BLaER1 treated with 17β-estradiol and CSF1 and Interleukin-3, amounts not matched to agents 10 nM and 100 nM (cell line): ENCODE measurements at regions not wholly inside any gene's neighbourhood (a gene's known extent, or its start where the extent isn't known, plus 50 kb on each side); places are given as distances from the start of the nearest gene placed in this dataset.

ENCODE experiments used
- H3K27ac ChIP-seq, 11 experiments: shearing (Covaris generic); formaldehyde crosslinking; 2 replicates each; pipeline ENCODE4 v1.8.1; 2022
- H3K27me3 ChIP-seq, 11 experiments: shearing (Covaris generic); formaldehyde crosslinking; 2 replicates each; pipeline ENCODE4 v1.8.1; 2022
- H3K36me3 ChIP-seq, 11 experiments: shearing (Covaris generic); formaldehyde crosslinking; 2 replicates each; pipeline ENCODE4 v1.8.1; 2022
- H3K4me1 ChIP-seq, 10 experiments: shearing (Covaris generic); formaldehyde crosslinking; 2 replicates each; pipeline ENCODE4 v1.8.1; 2022
- H3K4me2 ChIP-seq, 11 experiments: shearing (Covaris generic); formaldehyde crosslinking; 2 replicates each; pipeline ENCODE4 v1.8.1; 2022
- H3K4me3 ChIP-seq, 10 experiments: shearing (Covaris generic); formaldehyde crosslinking; 2 replicates each; pipeline ENCODE4 v1.8.1; 2022
- H3K9ac ChIP-seq, 11 experiments: shearing (Covaris generic); formaldehyde crosslinking; 2 replicates each; pipeline ENCODE4 v1.8.1; 2022
- H3K9me3 ChIP-seq, 11 experiments: shearing (Covaris generic); formaldehyde crosslinking; replicated peaks in 1 of 11; 2 replicates each; pipeline ENCODE4 v1.8.1; 2022
- H4K20me1 ChIP-seq, 11 experiments: shearing (Covaris generic); formaldehyde crosslinking; 2 replicates each; pipeline ENCODE4 v1.8.1; 2022
- Cebpa-rat ChIP-seq, 11 experiments: shearing (Covaris generic); IDR thresholded peaks; 2 replicates each; pipeline ENCODE4 v1.8.1; 2022

DNA sequence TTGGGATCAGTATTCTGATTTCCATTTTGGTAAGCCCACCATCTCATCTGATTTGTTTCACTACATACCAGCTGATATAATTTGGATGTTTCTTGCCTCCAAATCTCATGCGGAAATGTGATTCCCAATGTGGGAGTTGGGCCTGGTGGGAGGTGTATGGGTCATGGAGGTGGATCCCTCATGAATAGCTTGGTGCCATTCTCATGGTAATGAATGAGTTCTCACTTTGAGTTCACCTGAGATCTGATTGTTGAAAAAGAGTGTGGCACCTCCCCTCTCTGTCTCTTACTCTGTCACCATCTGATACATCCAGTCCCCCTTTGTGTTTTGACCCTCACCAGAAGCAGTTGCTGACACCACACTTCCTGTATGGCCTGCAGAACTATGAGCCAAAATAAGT is 347.3 kb downstream of the ARL4A start:
- H4K20me1 ChIP-seq = no peaks in the 10 kb centered on the region
- H3K9me3 ChIP-seq = no peaks in the 10 kb centered on the region
- TF ChIP-seq Cebpa-rat (IDR thresholded peaks at IDR 0.05) = no peak
- no peak overlapping the region for H3K27ac ChIP-seq
- no peaks in the 10 kb centered on the region for H3K36me3 ChIP-seq
- no peaks in the 10 kb centered on the region for H3K4me1 ChIP-seq
- no peak overlapping the region for H3K9ac ChIP-seq
- H3K27me3 ChIP-seq = no peaks in the 10 kb centered on the region
- H3K4me3 ChIP-seq = no peak overlapping the region
- no peak overlapping the region for H3K4me2 ChIP-seq

GRCh38 chr7:13035233-13035632 is 347.8 kb downstream of the ARL4A start:
- no peak for TF ChIP-seq Cebpa-rat (IDR thresholded peaks at IDR 0.05)
- H3K9me3 ChIP-seq = no peaks in the 10 kb centered on the region
- no peak overlapping the region for H3K4me3 ChIP-seq
- no peaks in the 10 kb centered on the region for H3K36me3 ChIP-seq
- no peak overlapping the region for H3K9ac ChIP-seq
- no peak overlapping the region for H3K27ac ChIP-seq
- H4K20me1 ChIP-seq = no peaks in the 10 kb centered on the region
- no peaks in the 10 kb centered on the region for H3K27me3 ChIP-seq
- H3K4me2 ChIP-seq = 0 out of 22 replicates have a peak overlapping the region, but pooled peaks of 1 of the 11 experiments have one; percentile 14
- no peaks in the 10 kb centered on the region for H3K4me1 ChIP-seq

DNA sequence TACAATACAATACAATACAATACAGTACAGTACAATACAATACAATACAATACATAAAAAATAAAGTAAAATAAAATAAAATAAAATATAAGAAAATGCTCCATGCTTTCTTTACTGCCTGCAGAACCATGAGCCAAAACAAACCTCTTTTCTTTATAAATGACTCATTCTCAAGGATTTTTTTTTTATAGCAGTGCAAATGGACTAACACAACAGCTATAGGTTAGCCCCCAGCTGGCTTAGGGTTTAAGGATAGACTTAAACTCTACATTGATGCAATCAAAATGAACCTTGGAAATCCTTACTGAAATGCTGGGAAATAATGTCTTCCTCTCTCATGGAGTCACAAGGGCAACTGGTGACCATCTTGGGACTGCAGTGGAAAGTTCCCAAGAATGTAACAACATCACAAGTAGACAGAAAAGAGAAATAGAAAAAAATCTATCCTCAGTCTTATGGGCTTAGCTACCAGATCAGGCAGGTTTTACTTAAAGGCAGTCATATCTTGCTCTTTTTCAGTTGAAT is 348.9 kb downstream of the ARL4A start:
- no peak overlapping the region for H3K4me2 ChIP-seq
- no peak overlapping the region for H3K4me3 ChIP-seq
- H3K27ac ChIP-seq = no peak overlapping the region
- no peaks in the 10 kb centered on the region for H3K27me3 ChIP-seq
- H4K20me1 ChIP-seq = no peaks in the 10 kb centered on the region
- H3K4me1 ChIP-seq = no peaks in the 10 kb centered on the region
- H3K9me3 ChIP-seq = no peaks in the 10 kb centered on the region
- TF ChIP-seq Cebpa-rat (IDR thresholded peaks at IDR 0.05) = no peak
- no peaks in the 10 kb centered on the region for H3K36me3 ChIP-seq
- no peak overlapping the region for H3K9ac ChIP-seq

GRCh38 chr7:13037216-13037615 is 349.8 kb downstream of the ARL4A start:
- no peaks in the 10 kb centered on the region for H3K36me3 ChIP-seq
- H3K4me3 ChIP-seq = no peak overlapping the region
- no peaks in the 10 kb centered on the region for H3K4me1 ChIP-seq
- TF ChIP-seq Cebpa-rat (IDR thresholded peaks at IDR 0.05) = no peak
- no peak overlapping the region for H3K9ac ChIP-seq
- H3K27ac ChIP-seq = no peak overlapping the region
- H3K4me2 ChIP-seq = no peak overlapping the region
- H3K27me3 ChIP-seq = no peaks in the 10 kb centered on the region
- no peaks in the 10 kb centered on the region for H4K20me1 ChIP-seq
- no peaks in the 10 kb centered on the region for H3K9me3 ChIP-seq

- Histone ChIP-seq H3K27ac (no peak overlapping the region), H3K36me3 (no peaks in the 10 kb centered on the region), H3K4me2 (no peak overlapping the region), H3K27me3 (no peaks in the 10 kb centered on the region), H3K9me3 (no peaks in the 10 kb centered on the region), H3K4me3 (no peak overlapping the region), H3K9ac (no peak overlapping the region), H4K20me1 (no peaks in the 10 kb centered on the region), H3K4me1 (no peaks in the 10 kb centered on the region)
- no peak for TF ChIP-seq Cebpa-rat (IDR thresholded peaks at IDR 0.05)
These were observed 354.0 kb downstream of the ARL4A start for GRCh38 chr7:13041368-13041988.

DNA sequence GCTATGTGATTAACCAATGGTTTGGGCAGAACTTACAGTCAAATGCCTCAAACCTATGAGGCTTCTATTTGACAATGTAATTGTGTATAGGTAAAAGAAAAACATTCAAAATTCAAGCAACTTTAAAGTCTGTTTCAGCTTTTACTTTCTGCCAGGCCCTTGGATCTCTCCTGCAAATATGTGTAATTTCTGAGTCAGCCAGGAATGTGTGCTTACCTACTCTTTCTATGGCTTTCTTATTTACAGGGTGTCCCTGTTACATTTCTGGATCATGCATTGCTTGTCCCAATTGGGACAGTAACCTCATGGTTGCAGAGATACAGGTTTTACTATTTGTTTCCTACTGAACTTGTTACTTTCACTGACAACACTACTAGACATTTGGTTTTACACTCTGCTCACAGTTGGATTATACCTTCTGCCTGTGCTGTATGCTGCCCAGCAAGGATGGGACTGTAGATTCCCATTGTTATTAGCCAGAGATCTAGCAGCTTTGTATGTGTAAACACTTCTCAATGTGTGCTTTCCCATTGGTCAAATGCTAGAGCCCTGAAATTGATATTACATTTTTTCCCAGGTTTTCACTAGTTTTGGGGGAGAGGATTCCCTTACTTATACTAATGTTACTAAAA is 355.3 kb downstream of the ARL4A start:
- TF ChIP-seq Cebpa-rat (IDR thresholded peaks at IDR 0.05) = no peak
- no peak overlapping the region for H3K27ac ChIP-seq
- no peaks in the 10 kb centered on the region for H3K27me3 ChIP-seq
- no peak overlapping the region for H3K9ac ChIP-seq
- no peaks in the 10 kb centered on the region for H3K9me3 ChIP-seq
- H3K4me3 ChIP-seq = no peak overlapping the region
- H3K36me3 ChIP-seq = no peaks in the 10 kb centered on the region
- H4K20me1 ChIP-seq = no peaks in the 10 kb centered on the region
- H3K4me1 ChIP-seq = no peaks in the 10 kb centered on the region
- no peak overlapping the region for H3K4me2 ChIP-seq

DNA sequence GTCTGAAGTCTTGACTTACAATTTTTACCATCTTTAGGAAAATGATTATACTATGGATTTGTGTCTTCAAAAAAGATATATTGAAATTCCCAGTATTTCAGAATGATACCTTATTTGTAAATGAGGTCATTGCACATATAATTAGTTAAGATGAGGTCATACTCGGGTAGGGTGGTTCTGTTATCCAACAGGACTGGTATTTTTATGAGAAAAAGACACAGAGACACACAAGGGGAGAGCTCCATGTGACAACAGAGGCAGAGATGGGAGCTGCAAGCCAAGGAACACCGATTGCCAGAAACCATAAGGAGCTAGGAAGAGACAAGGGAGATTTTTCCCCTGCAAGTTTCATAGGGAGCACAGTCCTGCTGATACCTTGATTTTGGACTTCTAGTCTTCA is 356.9 kb downstream of the ARL4A start:
- no peak overlapping the region for H3K27ac ChIP-seq
- no peak overlapping the region for H3K4me3 ChIP-seq
- H3K9ac ChIP-seq = no peak overlapping the region
- TF ChIP-seq Cebpa-rat (IDR thresholded peaks at IDR 0.05) = no peak
- H3K27me3 ChIP-seq = no peaks in the 10 kb centered on the region
- no peaks in the 10 kb centered on the region for H4K20me1 ChIP-seq
- no peaks in the 10 kb centered on the region for H3K36me3 ChIP-seq
- no peak overlapping the region for H3K4me2 ChIP-seq
- H3K9me3 ChIP-seq = no peaks in the 10 kb centered on the region
- H3K4me1 ChIP-seq = no peaks in the 10 kb centered on the region

DNA sequence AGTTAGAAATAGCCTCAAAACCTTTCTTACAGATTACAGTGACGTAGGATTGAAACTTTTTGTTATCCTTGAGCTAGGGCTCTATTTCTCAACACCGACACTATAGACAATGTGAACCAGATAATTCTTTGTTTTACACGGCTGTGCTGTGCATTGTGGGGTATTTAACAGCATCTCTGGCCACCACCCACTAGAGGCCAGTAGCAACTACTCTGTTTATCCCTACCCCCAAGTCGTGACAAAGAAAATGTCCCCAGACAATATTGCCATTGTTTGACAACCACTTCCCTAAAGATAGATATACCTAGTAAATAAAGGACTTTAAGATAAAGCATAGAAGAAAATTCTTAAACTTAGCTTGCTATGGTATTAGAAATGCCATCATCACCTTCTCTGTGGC is 359.6 kb downstream of the ARL4A start:
- H3K27me3 ChIP-seq = no peaks in the 10 kb centered on the region

GRCh38 chr7:13049946-13050345 is 362.5 kb downstream of the ARL4A start:
- no peak for TF ChIP-seq Cebpa-rat (IDR thresholded peaks at IDR 0.05)
- no peak overlapping the region for H3K27ac ChIP-seq

More for the DNA sequence above, 359.6 kb downstream of the ARL4A start:
- Histone ChIP-seq H3K9ac (no peak overlapping the region), H3K4me1 (no peaks in the 10 kb centered on the region), H3K9me3 (no peaks in the 10 kb centered on the region), H4K20me1 (no peaks in the 10 kb centered on the region), H3K4me3 (no peak overlapping the region), H3K36me3 (no peaks in the 10 kb centered on the region), H3K4me2 (no peak overlapping the region), H3K27ac (no peak overlapping the region)
- no peak for TF ChIP-seq Cebpa-rat (IDR thresholded peaks at IDR 0.05)

GRCh38 chr7:13050703-13051102 is 363.3 kb downstream of the ARL4A start:
- no peak for TF ChIP-seq Cebpa-rat (IDR thresholded peaks at IDR 0.05)
- Histone ChIP-seq H3K27ac (no peak overlapping the region), H3K9me3 (peaks cover 0 to 4% (median 0%) of the 10 kb centered on the region in 11 experiments; a peak in 1 of 22 replicates), H3K9ac (no peak overlapping the region), H4K20me1 (no peaks in the 10 kb centered on the region), H3K27me3 (no peaks in the 10 kb centered on the region), H3K4me3 (no peak overlapping the region), H3K4me1 (peaks cover under 1 to 9% (median 3%) of the 10 kb centered on the region in 10 experiments; a peak in 17 of 20 replicates), H3K4me2 (no peak overlapping the region), H3K36me3 (no peaks in the 10 kb centered on the region)

More at GRCh38 chr7:13049946-13050345, 362.5 kb downstream of the ARL4A start:
- no peak overlapping the region for H3K9ac ChIP-seq
- H3K4me1 ChIP-seq = peaks cover 0 to 2% (median 0%) of the 10 kb centered on the region in 10 experiments; a peak in 4 of 20 replicates
- H3K4me3 ChIP-seq = no peak overlapping the region
- no peaks in the 10 kb centered on the region for H3K36me3 ChIP-seq
- H3K27me3 ChIP-seq = no peaks in the 10 kb centered on the region
- no peaks in the 10 kb centered on the region for H4K20me1 ChIP-seq
- no peak overlapping the region for H3K4me2 ChIP-seq
- peaks cover 0 to 4% (median 0%) of the 10 kb centered on the region in 11 experiments; a peak in 1 of 22 replicates for H3K9me3 ChIP-seq
